Activated CD8-positive, alpha-beta T cell treated with anti-CD3 and anti-CD28 coated beads for 36 hours (primary cell): ENCODE measurements at regions not wholly inside any gene's neighbourhood (a gene's known extent, or its start where the extent isn't known, plus 50 kb on each side); places are given as distances from the start of the nearest gene placed in this dataset.

Experiments
- ATAC-seq: fragments of 200-7000 bp; cut with Tn5 transposase; one replicate; pipeline ENCODE4 v1.10.0; 2021; ENCODE audit warnings: mild to moderate bottlenecking, moderate library complexity
- CTCF ChIA-PET: fragments of 350-600 bp; sonication (Branson Sonifier 250); formaldehyde crosslinking; loops from one replicate; lab custom pipeline; 2021; ENCODE audit warnings: antibody characterized with exemption; lab: Charles Lee
- POLR2A ChIA-PET: fragments of 350-600 bp; sonication (Branson Sonifier 250); formaldehyde crosslinking; loops from one replicate; lab custom pipeline; 2021; ENCODE audit warnings: antibody characterized with exemption; lab: Charles Lee
- DNase-seq: peaks from one replicate; pipeline ENCODE4 v3.0.0-alpha.2; 2020
- H3K27ac Mint-ChIP-seq: one replicate; pipeline ENCODE4 v1.8.0; 2021; ENCODE audit warnings: mild to moderate bottlenecking, mixed read lengths
- H3K27me3 Mint-ChIP-seq: one replicate; pipeline ENCODE4 v1.8.0; 2021; ENCODE audit warnings: mixed read lengths
- H3K36me3 Mint-ChIP-seq: one replicate; pipeline ENCODE4 v1.8.0; 2021; ENCODE audit warnings: low read depth, mixed read lengths
- H3K4me1 Mint-ChIP-seq: one replicate; pipeline ENCODE4 v1.8.0; 2021; ENCODE audit warnings: low read depth, mixed read lengths
- H3K4me3 Mint-ChIP-seq: one replicate; pipeline ENCODE4 v1.8.0; 2021; ENCODE audit warnings: mild to moderate bottlenecking, moderate library complexity, mixed read lengths
- H3K9me3 Mint-ChIP-seq: one replicate; pipeline ENCODE4 v1.8.0; 2021; ENCODE audit warnings: mixed read lengths
- CTCF ChIP-seq: fragments of 200-600 bp; IDR thresholded peaks from one replicate; pipeline ENCODE4 v1.8.0; 2022; ENCODE audit warnings: antibody characterized with exemption, mild to moderate bottlenecking
- intact Hi-C: fragments of 100-400 bp; cut with micrococcal nuclease; formaldehyde crosslinking; loops from one replicate; pipeline ENCODE4 v1.10.0; 2022

GRCh38 chr22:49181942-49182341, 645.7 kb downstream of the BRD1 start:
- Mint-ChIP-seq H3K27me3 (peaks cover 2% of the 10 kb centered on the region), H3K4me3 (no peak overlapping the region), H3K9me3 (no peaks in the 10 kb centered on the region), H3K27ac (no peak overlapping the region), H3K4me1 (no peaks in the 10 kb centered on the region), H3K36me3 (no peaks in the 10 kb centered on the region)
- no peak for ATAC-seq
- TF ChIP-seq CTCF: no peak
- ChIA-PET POLR2A (no interaction called here), CTCF (no interaction called here)
- intact Hi-C loops: no loop called here
- no peak for DNase-seq

- Mint-ChIP-seq H3K4me1 (no peaks in the 10 kb centered on the region), H3K27ac (no peak overlapping the region), H3K36me3 (no peaks in the 10 kb centered on the region), H3K27me3 (no peaks in the 10 kb centered on the region), H3K4me3 (no peak overlapping the region), H3K9me3 (no peaks in the 10 kb centered on the region)
- no peak for TF ChIP-seq CTCF
- CTCF ChIA-PET: no interaction called here
- no peak for ATAC-seq
- no peak for DNase-seq
- intact Hi-C loops: no loop called here
- POLR2A ChIA-PET: no interaction called here
Measured at GRCh38 chr22:49181431-49181830, 646.2 kb downstream of the BRD1 start.

- CTCF ChIA-PET: no interaction called here
- intact Hi-C loops: no loop called here
Measured at GRCh38 chr22:49180683-49181024, 647.0 kb downstream of the BRD1 start.

GRCh38 chr22:49179886-49180682, 647.6 kb downstream of the BRD1 start:
- TF ChIP-seq CTCF: no peak
- H3K4me3 Mint-ChIP-seq: no peak overlapping the region
- ChIA-PET POLR2A (interaction anchor here (0.6 kb wide), 1 partner anchor 12 kb away, joined by 3 read pairs; no protein-coding TSS in a partner anchor), CTCF (no interaction called here)
- no peaks in the 10 kb centered on the region for H3K36me3 Mint-ChIP-seq
- no peak overlapping the region for H3K27ac Mint-ChIP-seq
- no peaks in the 10 kb centered on the region for H3K9me3 Mint-ChIP-seq
- H3K27me3 Mint-ChIP-seq: peaks cover 4% of the 10 kb centered on the region
- no peak for DNase-seq
- no peak for ATAC-seq
- intact Hi-C loops: no loop called here
- H3K4me1 Mint-ChIP-seq: no peaks in the 10 kb centered on the region

More at GRCh38 chr22:49180683-49181024, 647.0 kb downstream of the BRD1 start:
- Mint-ChIP-seq H3K27me3 (peaks cover 3% of the 10 kb centered on the region), H3K4me3 (no peak overlapping the region), H3K4me1 (no peaks in the 10 kb centered on the region), H3K9me3 (no peaks in the 10 kb centered on the region), H3K36me3 (no peaks in the 10 kb centered on the region), H3K27ac (no peak overlapping the region)
- POLR2A ChIA-PET: no interaction called here
- DNase-seq (no peak), ATAC-seq (no peak)
- TF ChIP-seq CTCF: no peak

- TF ChIP-seq CTCF: no peak
- ATAC-seq (no peak), DNase-seq (no peak)
- no peaks in the 10 kb centered on the region for H3K9me3 Mint-ChIP-seq
- intact Hi-C loops: no loop called here
- peaks cover 7% of the 10 kb centered on the region for H3K27me3 Mint-ChIP-seq
- POLR2A ChIA-PET: interaction anchor here (0.6 kb wide), 1 partner anchor 12 kb away, joined by 3 read pairs; no protein-coding TSS in a partner anchor
- H3K27ac Mint-ChIP-seq: no peak overlapping the region
- CTCF ChIA-PET: no interaction called here
- no peak overlapping the region for H3K4me3 Mint-ChIP-seq
- H3K4me1 Mint-ChIP-seq: no peaks in the 10 kb centered on the region
- no peaks in the 10 kb centered on the region for H3K36me3 Mint-ChIP-seq
Measured at GRCh38 chr22:49179175-49179574, 648.5 kb downstream of the BRD1 start.
